HK-2 (cell line): ENCODE measurements at regions not wholly inside any gene's neighbourhood (a gene's known extent, or its start where the extent isn't known, plus 50 kb on each side); places are given as distances from the start of the nearest gene placed in this dataset.

Source experiments
- DNase-seq: peaks from one replicate; pipeline ENCODE4 v3.0.0-alpha.2; 2018; ENCODE audit not compliant: unreplicated experiment

GRCh38 chr6:150537893-150538292 is 61.8 kb upstream of the PLEKHG1 start:
- no peak for DNase-seq

- no peak for DNase-seq
Measured at GRCh38 chr6:150539111-150539510, 60.6 kb upstream of the PLEKHG1 start.

- DNase-seq: no peak
Measured at GRCh38 chr6:150539568-150539967, 60.1 kb upstream of the PLEKHG1 start.

GRCh38 chr6:150541576-150541975 is 58.1 kb upstream of the PLEKHG1 start:
- DNase-seq: no peak

GRCh38 chr6:150543178-150543577 is 56.5 kb upstream of the PLEKHG1 start:
- no peak for DNase-seq

GRCh38 chr6:150544793-150545192 is 54.9 kb upstream of the PLEKHG1 start:
- no peak for DNase-seq

- DNase-seq: no peak
Measured at GRCh38 chr6:150546457-150546856, 53.2 kb upstream of the PLEKHG1 start.

- no peak for DNase-seq
Measured at GRCh38 chr6:150547502-150548222, 52.0 kb upstream of the PLEKHG1 start.

- no peak for DNase-seq
Measured at GRCh38 chr6:150548330-150548729, 51.4 kb upstream of the PLEKHG1 start.

- DNase-seq: no peak
Measured at GRCh38 chr6:150549007-150549406, 50.7 kb upstream of the PLEKHG1 start.

- no peak for DNase-seq
Measured at GRCh38 chr6:150549674-150550101, 50.0 kb upstream of the PLEKHG1 start.
